Choroid plexus epithelial cell (primary cell): ENCODE measurements at regions not wholly inside any gene's neighbourhood (a gene's known extent, or its start where the extent isn't known, plus 50 kb on each side); places are given as distances from the start of the nearest gene placed in this dataset.
A peak's percentile ranks its signal among the peaks of the same experiment; 100 is the strongest.

ENCODE experiments used
- DNase-seq: peaks from one replicate; pipeline ENCODE4 v3.0.0-alpha.2; 2010; ENCODE audit warnings: low read depth
- H3K4me3 ChIP-seq: 2 replicates; pipeline ENCODE4 v1.5.1; 2011; ENCODE audit warnings: low read depth, mild to moderate bottlenecking, control low read depth, low read length, moderate library complexity
- CTCF ChIP-seq: conservative IDR thresholded peaks from 2 replicates; pipeline ENCODE4 v1.5.1; 2011; ENCODE audit warnings: low read depth, mild to moderate bottlenecking, control low read depth, inconsistent platforms, low read length, moderate library complexity

- DNase-seq: no peak
- H3K4me3 ChIP-seq: no peak overlapping the region
Measured at GRCh38 chr2:64283006-64283570, 138.9 kb upstream of the PELI1 start.

GRCh38 chr2:64283641-64284361 is 139.6 kb upstream of the PELI1 start:
- no peak for TF ChIP-seq CTCF
- no peak overlapping the region for H3K4me3 ChIP-seq
- DNase-seq: peak; percentile 25

More at GRCh38 chr2:64283006-64283570, 138.9 kb upstream of the PELI1 start:
- no peak for TF ChIP-seq CTCF

- no peak overlapping the region for H3K4me3 ChIP-seq
- no peak for DNase-seq
- no peak for TF ChIP-seq CTCF
Measured at GRCh38 chr2:64284751-64285150, 140.5 kb upstream of the PELI1 start.

GRCh38 chr2:64287202-64287740 is 143.1 kb upstream of the PELI1 start:
- no peak overlapping the region for H3K4me3 ChIP-seq
- no peak for DNase-seq
- TF ChIP-seq CTCF: no peak

GRCh38 chr2:64288321-64289193 is 144.3 kb upstream of the PELI1 start:
- no peak overlapping the region for H3K4me3 ChIP-seq
- DNase-seq: peak; percentile 95
- no peak for TF ChIP-seq CTCF

GRCh38 chr2:64289251-64289650 is 145.0 kb upstream of the PELI1 start:
- peak; percentile 67 for DNase-seq
- no peak for TF ChIP-seq CTCF

More at GRCh38 chr2:64289251-64289650, 145.0 kb upstream of the PELI1 start:
- H3K4me3 ChIP-seq: no peak overlapping the region
